HepG2 (cell line): ENCODE measurements at regions not wholly inside any gene's neighbourhood (a gene's known extent, or its start where the extent isn't known, plus 50 kb on each side); places are given as distances from the start of the nearest gene placed in this dataset.

ENCODE experiments used
- ARID3A ChIP-seq: IDR thresholded peaks from 2 replicates; pipeline ENCODE4 v1.6.1; 2012; ENCODE audit warnings: low read depth, low read length, improper control_type of control experiment
- ARNT ChIP-seq: fragments of 450-650 bp; IDR thresholded peaks from 2 replicates; pipeline ENCODE4 v1.6.1; 2017
- FOXJ3 ChIP-seq: sonication (generic); formaldehyde crosslinking; IDR thresholded peaks from 2 replicates; pipeline ENCODE4 v1.4.0; 2020; ENCODE audit warnings: missing genetic modification reagents, mild to moderate bottlenecking, borderline replicate concordance
- FOXK1 ChIP-seq: sonication (generic); formaldehyde crosslinking; IDR thresholded peaks from 2 replicates; pipeline ENCODE4 v1.4.0; 2020; ENCODE audit warnings: low read depth, missing genetic modification reagents, borderline replicate concordance
- HOXA9 ChIP-seq: sonication (generic); formaldehyde crosslinking; IDR thresholded peaks from 2 replicates; pipeline ENCODE4 v1.8.1; 2022; ENCODE audit warnings: missing genetic modification reagents, mild to moderate bottlenecking, moderate library complexity, borderline replicate concordance
- MYNN ChIP-seq: sonication (generic); formaldehyde crosslinking; IDR thresholded peaks from 2 replicates; pipeline ENCODE4 v1.4.0; 2020; ENCODE audit warnings: mild to moderate bottlenecking, low read depth, missing genetic modification reagents
- MYPOP ChIP-seq: sonication (generic); formaldehyde crosslinking; IDR thresholded peaks from 2 replicates; pipeline ENCODE4 v1.8.1; 2023; ENCODE audit warnings: mild to moderate bottlenecking, moderate library complexity, missing genetic modification reagents
- NFE2L1 ChIP-seq: sonication (generic); formaldehyde crosslinking; IDR thresholded peaks from 2 replicates; pipeline ENCODE4 v1.4.0; 2020; ENCODE audit warnings: missing genetic modification reagents, mild to moderate bottlenecking, borderline replicate concordance
- PAXIP1 ChIP-seq: sonication (generic); formaldehyde crosslinking; conservative IDR thresholded peaks from 2 replicates; pipeline ENCODE4 v1.4.0; 2020; ENCODE audit warnings: mild to moderate bottlenecking, missing genetic modification reagents, moderate library complexity
- RELA ChIP-seq: sonication (generic); formaldehyde crosslinking; IDR thresholded peaks from 2 replicates; pipeline ENCODE4 v1.4.0; 2020; ENCODE audit warnings: missing genetic modification reagents
- SMARCC2 ChIP-seq: fragments of 450-650 bp; IDR thresholded peaks from 2 replicates; pipeline ENCODE4 v1.6.1; 2017; ENCODE audit warnings: antibody characterized with exemption, mild to moderate bottlenecking
- SP140L ChIP-seq: sonication (generic); formaldehyde crosslinking; IDR thresholded peaks from 2 replicates; pipeline ENCODE4 v1.4.0; 2020; ENCODE audit warnings: missing genetic modification reagents, borderline replicate concordance
- STAT5B ChIP-seq: sonication (generic); formaldehyde crosslinking; IDR thresholded peaks from 2 replicates; pipeline ENCODE4 v1.4.0; 2020; ENCODE audit warnings: missing genetic modification reagents
- ZBTB25 ChIP-seq: IDR thresholded peaks from 2 replicates; pipeline ENCODE4 v1.6.1; 2018; ENCODE audit warnings: missing genetic modification reagents
- ZNF180 ChIP-seq: sonication (generic); formaldehyde crosslinking; IDR thresholded peaks from 2 replicates; pipeline ENCODE4 v1.4.0; 2020; ENCODE audit warnings: low read depth, missing genetic modification reagents, borderline replicate concordance
- ZNF432 ChIP-seq: sonication (generic); formaldehyde crosslinking; IDR thresholded peaks from 2 replicates; pipeline ENCODE4 v1.5.0; 2020; ENCODE audit warnings: missing genetic modification reagents, mild to moderate bottlenecking, borderline replicate concordance
- ZNF552 ChIP-seq: sonication (generic); formaldehyde crosslinking; IDR thresholded peaks from 2 replicates; pipeline ENCODE4 v1.9.0; 2022; ENCODE audit warnings: missing genetic modification reagents, mild to moderate bottlenecking, borderline replicate concordance
- ZNF772 ChIP-seq: sonication (generic); formaldehyde crosslinking; IDR thresholded peaks from 2 replicates; pipeline ENCODE4 v1.5.0; 2020; ENCODE audit warnings: mild to moderate bottlenecking, missing genetic modification reagents
- ZNF782 ChIP-seq: sonication (generic); formaldehyde crosslinking; IDR thresholded peaks from 2 replicates; pipeline ENCODE4 v1.4.0; 2020; ENCODE audit warnings: missing genetic modification reagents, mild to moderate bottlenecking, borderline replicate concordance

GRCh38 chr2:88265352-88266303 is 95.5 kb downstream of the THNSL2 start (continued):
- TF ChIP-seq PAXIP1 (peak; percentile 47), MYNN (CRISPR knock-in tag) (no peak), ARNT (no peak), ZNF552 (CRISPR knock-in tag) (no peak), SMARCC2 (no peak), FOXJ3 (0 out of 2 replicates have a peak, but pooled peaks have one; percentile 28), ZNF772 (CRISPR knock-in tag) (no peak), ZNF180 (no peak), FOXK1 (CRISPR knock-in tag) (peak; percentile 51; the same call in 1 of the 2 replicates), RELA (CRISPR knock-in tag) (no peak), SP140L (CRISPR knock-in tag) (no peak), ZBTB25 (no peak), ARID3A (peak; percentile 76; the same call in 1 of the 2 replicates), MYPOP (CRISPR knock-in tag) (no peak), ZNF432 (CRISPR knock-in tag) (no peak), ZNF782 (no peak), STAT5B (CRISPR knock-in tag) (no peak), HOXA9 (no peak), NFE2L1 (CRISPR knock-in tag) (no peak)
